CD14-positive monocyte (primary cell): ENCODE measurements at regions not wholly inside any gene's neighbourhood (a gene's known extent, or its start where the extent isn't known, plus 50 kb on each side); places are given as distances from the start of the nearest gene placed in this dataset.

Experiments
- DNase-seq, 3 donors: peaks; one replicate each; pipeline ENCODE4 v3.0.0-alpha.2; 2011 to 2022
- H2AFZ ChIP-seq: 2 replicates; pipeline ENCODE4 v1.6.0; 2012; ENCODE audit warnings: mild to moderate bottlenecking, low read depth, low read length, inconsistent platforms; ENCODE audit not compliant: insufficient read depth, poor library complexity, severe bottlenecking
- H3K27ac ChIP-seq, 2 donors: 1 replicate in 1 of 2; 2 replicates in 1 of 2; pipeline ENCODE4 v1.5.1; 2012 to 2013; ENCODE audit warnings: low read length in 2 of 2, control low read depth in 1 of 2, inconsistent platforms in 1 of 2, low read depth in 1 of 2, mild to moderate bottlenecking in 1 of 2
- H3K27me3 ChIP-seq, 2 donors: one replicate each; pipeline versions ENCODE4 v1.6.0 to v1.6.1; 2011 to 2013; ENCODE audit warnings: low read length in 2 of 2; ENCODE audit not compliant: control insufficient read depth in 2 of 2, insufficient read depth in 2 of 2
- H3K36me3 ChIP-seq, 2 donors: replicated peaks in 1 of 2; 1 replicate in 1 of 2; 2 replicates in 1 of 2; pipeline versions ENCODE4 v1.5.1 to v1.6.1; 2012 to 2013; ENCODE audit warnings: low read length in 2 of 2, control low read depth in 1 of 2, inconsistent platforms in 1 of 2, mild to moderate bottlenecking in 1 of 2; ENCODE audit not compliant: insufficient read depth in 2 of 2, control insufficient read depth in 1 of 2
- H3K4me1 ChIP-seq, 2 donors: 1 replicate in 1 of 2; 2 replicates in 1 of 2; pipeline versions ENCODE4 v1.5.1 to v1.6.1; 2012 to 2013; ENCODE audit warnings: low read length in 2 of 2, control low read depth in 1 of 2, inconsistent platforms in 1 of 2, mild to moderate bottlenecking in 1 of 2, moderate library complexity in 1 of 2; ENCODE audit not compliant: insufficient read depth in 2 of 2, control insufficient read depth in 1 of 2
- H3K4me2 ChIP-seq: replicated peaks from 2 replicates; pipeline ENCODE3; 2012; ENCODE audit warnings: low read length, moderate library complexity, mild to moderate bottlenecking; ENCODE audit not compliant: poor library complexity, severe bottlenecking; ENCODE audit errors: extremely low read depth
- H3K4me3 ChIP-seq, 3 experiments: fragments of 200-600 bp in 1 of 3; sonication (generic) in 1 of 3; replicated peaks in 1 of 3; 1 replicate in 2 of 3; 2 replicates in 1 of 3; pipeline ENCODE4 v1.5.1; 2011 to 2013; ENCODE audit warnings: low read length in 3 of 3, mild to moderate bottlenecking in 3 of 3, control low read depth in 2 of 3, low read depth in 2 of 3, inconsistent platforms in 1 of 3, moderate library complexity in 1 of 3
- H3K79me2 ChIP-seq: 2 replicates; pipeline ENCODE4 v1.6.0; 2012; ENCODE audit warnings: mild to moderate bottlenecking, control low read depth, inconsistent platforms, low read length, moderate library complexity; ENCODE audit not compliant: insufficient read depth
- H3K9ac ChIP-seq: 2 replicates; pipeline ENCODE4 v1.6.0; 2017; ENCODE audit warnings: low read length, mild to moderate bottlenecking; ENCODE audit not compliant: insufficient read depth, poor library complexity, severe bottlenecking
- H3K9me3 ChIP-seq, 2 donors: replicated peaks in 1 of 2; 1 replicate in 1 of 2; 2 replicates in 1 of 2; pipeline versions ENCODE4 v1.5.1 to v1.6.1; 2012 to 2013; ENCODE audit warnings: low read length in 2 of 2, control low read depth in 1 of 2; ENCODE audit not compliant: control insufficient read depth in 1 of 2, insufficient read depth in 1 of 2
- H4K20me1 ChIP-seq: 2 replicates; pipeline ENCODE4 v1.6.0; 2012; ENCODE audit warnings: mild to moderate bottlenecking, low read length, control low read depth, moderate library complexity; ENCODE audit not compliant: insufficient read depth
- H3K27ac Mint-ChIP-seq, 7 donors: one replicate each; pipeline ENCODE4 v1.8.0; 2020; ENCODE audit warnings: mild to moderate bottlenecking in 7 of 7, mixed read lengths in 7 of 7, moderate library complexity in 6 of 7, inconsistent platforms in 2 of 7
- H3K27me3 Mint-ChIP-seq, 3 donors: one replicate each; pipeline ENCODE4 v1.8.0; 2021 to 2022; ENCODE audit warnings: low read depth in 3 of 3, mild to moderate bottlenecking in 3 of 3, mixed read lengths in 3 of 3, moderate library complexity in 3 of 3, inconsistent platforms in 1 of 3
- H3K36me3 Mint-ChIP-seq, 2 donors: one replicate each; pipeline ENCODE4 v1.8.0; 2020; ENCODE audit warnings: mixed read lengths in 2 of 2, inconsistent platforms in 1 of 2, mild to moderate bottlenecking in 1 of 2
- H3K4me1 Mint-ChIP-seq: one replicate; pipeline ENCODE4 v1.8.0; 2020; ENCODE audit warnings: mild to moderate bottlenecking, mixed read lengths
- H3K4me3 Mint-ChIP-seq, 2 donors: one replicate each; pipeline ENCODE4 v1.8.0; 2020; ENCODE audit warnings: mild to moderate bottlenecking in 2 of 2, mixed read lengths in 2 of 2, moderate library complexity in 1 of 2
- H3K9me3 Mint-ChIP-seq, 7 donors: one replicate each; pipeline ENCODE4 v1.8.0; 2020 to 2022; ENCODE audit warnings: mixed read lengths in 7 of 7, mild to moderate bottlenecking in 6 of 7, moderate library complexity in 6 of 7, inconsistent platforms in 2 of 7
- WGBS: methylation state at CpG from one replicate; pipeline ENCODE4 v1.1.5; 2013; ENCODE audit warnings: missing lambda C conversion rate; ENCODE audit not compliant: insufficient coverage; 5-methylcytosine and 5-hydroxymethylcytosine counted together
- intact Hi-C, 2 donors: fragments of 100-400 bp; cut with micrococcal nuclease; formaldehyde crosslinking; loops; one replicate each; pipeline versions ENCODE4 v1.15.0 to v1.15.1; 2023
- TF ChIP-seq, protein P1 (sequence below): fragments of 200-600 bp; IDR thresholded peaks from one replicate; pipeline ENCODE4 v1.8.0; 2022; ENCODE audit warnings: antibody characterized with exemption, mild to moderate bottlenecking

GRCh38 chr1:187838335-187839293 lies 1009.9 kb downstream of the PLA2G4A start:
- Mint-ChIP-seq H3K27ac (no peak overlapping the region), H3K36me3 (no peaks in the 10 kb centered on the region), H3K4me3 (no peak overlapping the region), H3K27me3 (no peaks in the 10 kb centered on the region), H3K9me3 (peaks cover 2 to 20% (median 6%) of the 10 kb centered on the region in 7 donors), H3K4me1 (no peaks in the 10 kb centered on the region)
- no peak for DNase-seq
- Histone ChIP-seq H3K27me3 (no peaks in the 10 kb centered on the region), H3K9ac (no peak overlapping the region), H3K4me2 (no peak overlapping the region), H3K4me3 (no peak overlapping the region), H3K4me1 (no peaks in the 10 kb centered on the region), H4K20me1 (no peaks in the 10 kb centered on the region), H3K79me2 (no peaks in the 10 kb centered on the region), H3K36me3 (no peaks in the 10 kb centered on the region), H3K27ac (no peak overlapping the region), H2AFZ (no peak overlapping the region), H3K9me3 (peaks cover 5 to 12% of the 10 kb centered on the region in 2 donors)
- TF ChIP-seq, protein P1, sequence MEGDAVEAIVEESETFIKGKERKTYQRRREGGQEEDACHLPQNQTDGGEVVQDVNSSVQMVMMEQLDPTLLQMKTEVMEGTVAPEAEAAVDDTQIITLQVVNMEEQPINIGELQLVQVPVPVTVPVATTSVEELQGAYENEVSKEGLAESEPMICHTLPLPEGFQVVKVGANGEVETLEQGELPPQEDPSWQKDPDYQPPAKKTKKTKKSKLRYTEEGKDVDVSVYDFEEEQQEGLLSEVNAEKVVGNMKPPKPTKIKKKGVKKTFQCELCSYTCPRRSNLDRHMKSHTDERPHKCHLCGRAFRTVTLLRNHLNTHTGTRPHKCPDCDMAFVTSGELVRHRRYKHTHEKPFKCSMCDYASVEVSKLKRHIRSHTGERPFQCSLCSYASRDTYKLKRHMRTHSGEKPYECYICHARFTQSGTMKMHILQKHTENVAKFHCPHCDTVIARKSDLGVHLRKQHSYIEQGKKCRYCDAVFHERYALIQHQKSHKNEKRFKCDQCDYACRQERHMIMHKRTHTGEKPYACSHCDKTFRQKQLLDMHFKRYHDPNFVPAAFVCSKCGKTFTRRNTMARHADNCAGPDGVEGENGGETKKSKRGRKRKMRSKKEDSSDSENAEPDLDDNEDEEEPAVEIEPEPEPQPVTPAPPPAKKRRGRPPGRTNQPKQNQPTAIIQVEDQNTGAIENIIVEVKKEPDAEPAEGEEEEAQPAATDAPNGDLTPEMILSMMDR, result no peak
- 75% methylated on average over 2 of the region's 7 CpGs for WGBS
- intact Hi-C loops, result no loop called here

GRCh38 chr1:187839873-187840272 lies 1011.1 kb downstream of the PLA2G4A start:
- WGBS, result 83% methylated on average over 1 of the region's 2 CpGs
- peaks cover 2 to 19% (median 6%) of the 10 kb centered on the region in 7 donors for H3K9me3 Mint-ChIP-seq
- no peaks in the 10 kb centered on the region for H3K36me3 Mint-ChIP-seq
- peaks cover 5 to 12% of the 10 kb centered on the region in 2 donors for H3K9me3 ChIP-seq
- H3K27me3 ChIP-seq, result no peaks in the 10 kb centered on the region
- H4K20me1 ChIP-seq, result no peaks in the 10 kb centered on the region
- DNase-seq, result no peak
- intact Hi-C loops, result no loop called here
- TF ChIP-seq, protein P1, result no peak
- H3K4me3 ChIP-seq, result no peak overlapping the region
- no peaks in the 10 kb centered on the region for H3K79me2 ChIP-seq
- no peak overlapping the region for H3K27ac Mint-ChIP-seq
- H3K4me2 ChIP-seq, result no peak overlapping the region
- no peak overlapping the region for H2AFZ ChIP-seq
- H3K9ac ChIP-seq, result no peak overlapping the region
- no peaks in the 10 kb centered on the region for H3K36me3 ChIP-seq
- no peak overlapping the region for H3K27ac ChIP-seq
- no peak overlapping the region for H3K4me3 Mint-ChIP-seq
- H3K4me1 Mint-ChIP-seq, result no peaks in the 10 kb centered on the region
- H3K27me3 Mint-ChIP-seq, result no peaks in the 10 kb centered on the region
- no peaks in the 10 kb centered on the region for H3K4me1 ChIP-seq
